ENCODE measurements at regions not wholly inside any gene's neighbourhood (a gene's known extent, or its start where the extent isn't known, plus 50 kb on each side); places are given as distances from the start of the nearest gene placed in this dataset.

DNA sequence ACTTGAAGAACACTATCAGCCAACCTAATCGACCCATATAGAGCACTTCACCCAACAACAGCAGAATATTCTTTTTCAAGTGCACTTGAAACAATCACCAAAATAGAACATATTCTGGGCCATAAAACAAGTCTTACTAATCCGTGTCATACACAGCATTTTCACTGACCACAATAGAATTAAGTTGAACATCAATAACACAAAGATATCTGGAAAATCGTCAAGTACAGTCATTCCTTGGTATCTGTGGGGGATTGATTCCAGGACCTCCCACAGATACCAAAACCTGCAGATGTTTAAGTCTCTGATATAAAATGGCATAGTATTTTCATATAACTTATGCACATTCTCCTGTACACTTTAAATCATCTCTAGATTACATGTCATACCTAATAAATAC is 295.7 kb downstream of the BCL11B start:
- Histone ChIP-seq H2AFZ (ENCODE audit: low read depth) (no peak overlapping the region), H3K9me3 (no peaks in the 10 kb centered on the region), H3K4me2 (no peak overlapping the region), H3K27me3 (ENCODE audit: insufficient read depth) (no peaks in the 10 kb centered on the region; the same call in 1 of the 2 replicates), H3K9ac (no peak overlapping the region), H3K27ac (ENCODE audit: low read depth in 2 of 2, low read length in 1 of 2) (no peak overlapping the region), H3F3A (replicated peaks; ENCODE audit: insufficient read depth) (no peaks in the 10 kb centered on the region), H3K9me2 (no peaks in the 10 kb centered on the region), H3K4me1 (ENCODE audit: control insufficient read depth in 1 of 2, insufficient read depth in 2 of 2, low read depth in 1 of 2, low read length in 1 of 2) (no peaks in the 10 kb centered on the region), H3K4me3 (ENCODE audit: low read depth in 2 of 2, low read length in 1 of 2) (no peak overlapping the region), H3K79me2 (ENCODE audit: insufficient read depth) (no peaks in the 10 kb centered on the region), H3K36me3 (replicated peaks in 1 of 2; ENCODE audit: control insufficient read depth in 1 of 2, insufficient read depth in 2 of 2, low read length in 1 of 2) (no peaks in the 10 kb centered on the region), H4K20me1 (ENCODE audit: insufficient read depth) (no peaks in the 10 kb centered on the region)
- WGBS (ENCODE audit: low lambda C conversion rate) = 0% methylated on average over 3 of the region's 3 CpGs
- TF ChIP-seq ELF1 (IDR thresholded peaks at IDR 0.05) (no peak), NFIC (IDR thresholded peaks at IDR 0.05; ENCODE audit: borderline replicate concordance) (no peak), CHD2 (IDR thresholded peaks at IDR 0.05; ENCODE audit: low read length, partially characterized antibody) (no peak), SMC3 (IDR thresholded peaks at IDR 0.05; ENCODE audit: low read depth, low read length) (no peak), GABPA (IDR thresholded peaks at IDR 0.05; ENCODE audit: low read depth) (no peak), TEAD4 (IDR thresholded peaks at IDR 0.05; ENCODE audit: borderline replicate concordance, insufficient read depth) (no peak)
- CTCF ChIA-PET = no interaction called here
- POLR2A ChIA-PET = no interaction called here
- DNase-seq = no peak

DNA sequence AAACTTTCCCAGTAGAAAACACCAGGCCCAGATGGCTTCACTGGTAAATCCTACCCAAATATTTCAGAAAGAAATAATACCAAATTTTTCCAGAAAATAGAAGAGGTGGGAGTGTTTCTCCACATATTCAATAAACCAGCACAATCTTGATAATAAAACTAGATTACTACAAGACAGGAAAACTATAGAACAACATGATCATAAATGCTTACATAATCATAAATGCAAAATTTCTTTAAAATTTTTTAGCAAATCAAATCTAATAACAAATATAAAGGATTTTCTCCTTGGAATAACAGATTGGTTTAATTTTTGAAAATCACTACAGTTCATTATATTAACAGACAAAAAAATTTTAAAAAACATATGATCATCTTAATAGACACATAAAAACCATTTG is 294.5 kb downstream of the BCL11B start:
- DNase-seq = no peak
- Histone ChIP-seq H3K4me2 (no peak overlapping the region), H3K79me2 (ENCODE audit: insufficient read depth) (no peaks in the 10 kb centered on the region), H4K20me1 (ENCODE audit: insufficient read depth) (no peaks in the 10 kb centered on the region), H3K27me3 (ENCODE audit: insufficient read depth) (no peaks in the 10 kb centered on the region), H3K9me3 (no peaks in the 10 kb centered on the region), H3K27ac (ENCODE audit: low read depth in 2 of 2, low read length in 1 of 2) (no peak overlapping the region), H3K9ac (no peak overlapping the region), H2AFZ (ENCODE audit: low read depth) (no peak overlapping the region), H3K36me3 (replicated peaks in 1 of 2; ENCODE audit: control insufficient read depth in 1 of 2, insufficient read depth in 2 of 2, low read length in 1 of 2) (no peaks in the 10 kb centered on the region), H3K4me1 (ENCODE audit: control insufficient read depth in 1 of 2, insufficient read depth in 2 of 2, low read depth in 1 of 2, low read length in 1 of 2) (no peaks in the 10 kb centered on the region), H3K9me2 (no peaks in the 10 kb centered on the region), H3F3A (replicated peaks; ENCODE audit: insufficient read depth) (no peaks in the 10 kb centered on the region), H3K4me3 (ENCODE audit: low read depth in 2 of 2, low read length in 1 of 2) (no peak overlapping the region)
- TF ChIP-seq ELF1 (IDR thresholded peaks at IDR 0.05) (no peak), TEAD4 (IDR thresholded peaks at IDR 0.05; ENCODE audit: borderline replicate concordance, insufficient read depth) (no peak), RXRA (IDR thresholded peaks at IDR 0.05; ENCODE audit: borderline replicate concordance, low read depth) (no peak), TCF12 (IDR thresholded peaks at IDR 0.05) (no peak), NRF1 (IDR thresholded peaks at IDR 0.05; ENCODE audit: low read depth, low read length) (no peak), JUND (IDR thresholded peaks at IDR 0.05) (no peak), YY1 (IDR thresholded peaks at IDR 0.05; ENCODE audit: low read depth) (no peak), NFIC (IDR thresholded peaks at IDR 0.05; ENCODE audit: borderline replicate concordance) (no peak), RFX5 (IDR thresholded peaks at IDR 0.05; ENCODE audit: low read length) (no peak)
- TF ChIP-seq, protein P1, sequence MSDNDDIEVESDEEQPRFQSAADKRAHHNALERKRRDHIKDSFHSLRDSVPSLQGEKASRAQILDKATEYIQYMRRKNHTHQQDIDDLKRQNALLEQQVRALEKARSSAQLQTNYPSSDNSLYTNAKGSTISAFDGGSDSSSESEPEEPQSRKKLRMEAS (IDR thresholded peaks at IDR 0.05; ENCODE audit: low read depth) = no peak
- POLR2A ChIA-PET = no interaction called here
- CTCF ChIA-PET = no interaction called here

DNA sequence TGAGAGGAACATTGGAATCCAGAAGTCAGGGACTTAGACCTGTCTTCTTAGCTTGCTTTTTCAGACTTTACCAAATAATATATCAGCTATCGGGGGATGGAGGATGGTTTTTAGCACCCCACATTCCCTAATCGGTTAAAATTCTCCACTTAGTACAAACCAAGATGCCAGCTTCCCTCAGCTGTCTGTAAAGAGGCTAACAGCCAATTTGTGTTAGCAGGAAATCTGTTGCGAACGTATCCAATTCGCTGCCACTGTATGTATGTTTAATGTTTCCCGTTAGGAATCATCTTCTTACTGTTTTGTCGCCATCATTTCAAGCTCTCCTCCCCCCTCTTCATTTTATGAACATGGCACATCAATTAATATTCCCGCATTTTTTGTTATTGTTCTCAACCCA is 289.0 kb downstream of the BCL11B start:
- peaks cover 18% of the 10 kb centered on the region for H3K27me3 ChIP-seq (ENCODE audit: insufficient read depth)
- no peaks in the 10 kb centered on the region for H3K4me1 ChIP-seq (ENCODE audit: control insufficient read depth in 1 of 2, insufficient read depth in 2 of 2, low read depth in 1 of 2, low read length in 1 of 2)
- 22% methylated on average over 8 of the region's 8 CpGs for WGBS (ENCODE audit: low lambda C conversion rate)
- no peak for DNase-seq
- CTCF ChIA-PET = no interaction called here
- no peaks in the 10 kb centered on the region for H4K20me1 ChIP-seq (ENCODE audit: insufficient read depth)
- H3K27ac ChIP-seq (ENCODE audit: low read depth in 2 of 2, low read length in 1 of 2) = no peak overlapping the region
- H3K36me3 ChIP-seq (replicated peaks in 1 of 2; ENCODE audit: control insufficient read depth in 1 of 2, insufficient read depth in 2 of 2, low read length in 1 of 2) = no peaks in the 10 kb centered on the region
- H3K9me2 ChIP-seq = no peaks in the 10 kb centered on the region
- no peaks in the 10 kb centered on the region for H3F3A ChIP-seq (replicated peaks; ENCODE audit: insufficient read depth)
- H3K9me3 ChIP-seq = no peaks in the 10 kb centered on the region
- no peak for TF ChIP-seq RXRA (IDR thresholded peaks at IDR 0.05; ENCODE audit: borderline replicate concordance, low read depth)
- TF ChIP-seq FOXM1 (IDR thresholded peaks at IDR 0.05; ENCODE audit: low read depth) = no peak
- no peak for TF ChIP-seq TCF12 (IDR thresholded peaks at IDR 0.05)
- TF ChIP-seq NRF1 (IDR thresholded peaks at IDR 0.05; ENCODE audit: low read depth, low read length) = no peak
- TF ChIP-seq MEF2A (IDR thresholded peaks at IDR 0.05; ENCODE audit: borderline replicate concordance, low read depth) = no peak
- TF ChIP-seq RFX5 (IDR thresholded peaks at IDR 0.05; ENCODE audit: low read length) = no peak
- TF ChIP-seq, protein P2, sequence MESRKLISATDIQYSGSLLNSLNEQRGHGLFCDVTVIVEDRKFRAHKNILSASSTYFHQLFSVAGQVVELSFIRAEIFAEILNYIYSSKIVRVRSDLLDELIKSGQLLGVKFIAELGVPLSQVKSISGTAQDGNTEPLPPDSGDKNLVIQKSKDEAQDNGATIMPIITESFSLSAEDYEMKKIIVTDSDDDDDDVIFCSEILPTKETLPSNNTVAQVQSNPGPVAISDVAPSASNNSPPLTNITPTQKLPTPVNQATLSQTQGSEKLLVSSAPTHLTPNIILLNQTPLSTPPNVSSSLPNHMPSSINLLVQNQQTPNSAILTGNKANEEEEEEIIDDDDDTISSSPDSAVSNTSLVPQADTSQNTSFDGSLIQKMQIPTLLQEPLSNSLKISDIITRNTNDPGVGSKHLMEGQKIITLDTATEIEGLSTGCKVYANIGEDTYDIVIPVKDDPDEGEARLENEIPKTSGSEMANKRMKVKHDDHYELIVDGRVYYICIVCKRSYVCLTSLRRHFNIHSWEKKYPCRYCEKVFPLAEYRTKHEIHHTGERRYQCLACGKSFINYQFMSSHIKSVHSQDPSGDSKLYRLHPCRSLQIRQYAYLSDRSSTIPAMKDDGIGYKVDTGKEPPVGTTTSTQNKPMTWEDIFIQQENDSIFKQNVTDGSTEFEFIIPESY (IDR thresholded peaks at IDR 0.05; ENCODE audit: borderline replicate concordance, low read depth) = no peak
- TF ChIP-seq, protein P1 (IDR thresholded peaks at IDR 0.05; ENCODE audit: low read depth) = no peak
- no peak for TF ChIP-seq POLR2AphosphoS5 (IDR thresholded peaks at IDR 0.05; ENCODE audit: low read depth, low read length)
- no peak for TF ChIP-seq JUND (IDR thresholded peaks at IDR 0.05)
- TF ChIP-seq, protein P3, sequence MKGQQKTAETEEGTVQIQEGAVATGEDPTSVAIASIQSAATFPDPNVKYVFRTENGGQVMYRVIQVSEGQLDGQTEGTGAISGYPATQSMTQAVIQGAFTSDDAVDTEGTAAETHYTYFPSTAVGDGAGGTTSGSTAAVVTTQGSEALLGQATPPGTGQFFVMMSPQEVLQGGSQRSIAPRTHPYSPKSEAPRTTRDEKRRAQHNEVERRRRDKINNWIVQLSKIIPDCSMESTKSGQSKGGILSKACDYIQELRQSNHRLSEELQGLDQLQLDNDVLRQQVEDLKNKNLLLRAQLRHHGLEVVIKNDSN (IDR thresholded peaks at IDR 0.05; ENCODE audit: borderline replicate concordance, low read depth) = no peak
- TF ChIP-seq SMC3 (IDR thresholded peaks at IDR 0.05; ENCODE audit: low read depth, low read length) = no peak
- no peaks in the 10 kb centered on the region for H3K79me2 ChIP-seq (ENCODE audit: insufficient read depth)
- POLR2A ChIA-PET = no interaction called here
- H3K4me3 ChIP-seq (ENCODE audit: low read depth in 2 of 2, low read length in 1 of 2) = no peak overlapping the region
- no peak overlapping the region for H3K4me2 ChIP-seq
- no peak overlapping the region for H3K9ac ChIP-seq
- no peak overlapping the region for H2AFZ ChIP-seq (ENCODE audit: low read depth)

Measured in SK-N-SH (cell line).